Tibial nerve (tissue), 4 donors: ENCODE measurements at regions not wholly inside any gene's neighbourhood (a gene's known extent, or its start where the extent isn't known, plus 50 kb on each side); places are given as distances from the start of the nearest gene placed in this dataset.

Experiments used
- CTCF ChIP-seq, 5 experiments: fragments of 200-600 bp in 3 of 5; fragments of 450-650 bp in 2 of 5; sonication (generic) in 3 of 5; IDR thresholded peaks; one replicate each; pipeline ENCODE4 v1.5.1; 2016 to 2019; ENCODE audit warnings: antibody characterized with exemption in 5 of 5, mild to moderate bottlenecking in 3 of 5, moderate library complexity in 2 of 5
- EP300 ChIP-seq, 2 donors: sonication (generic); formaldehyde crosslinking; IDR thresholded peaks; one replicate each; pipeline ENCODE4 v1.6.1; 2017; ENCODE audit warnings: antibody characterized with exemption in 2 of 2, mild to moderate bottlenecking in 1 of 2
- POLR2A ChIP-seq, 2 donors: fragments of 450-650 bp; IDR thresholded peaks; one replicate each; pipeline ENCODE4 v1.6.1; 2017; ENCODE audit warnings: antibody characterized with exemption in 2 of 2, mild to moderate bottlenecking in 2 of 2, moderate library complexity in 2 of 2

- TF ChIP-seq CTCF (IDR thresholded peaks at IDR 0.05) (no peak), EP300 (IDR thresholded peaks at IDR 0.05) (no peak), POLR2A (IDR thresholded peaks at IDR 0.05) (no peak)
These were observed 136.1 kb upstream of the CCND2 start for GRCh38 chr12:4137441-4137840.
